ENCODE measurements at regions not wholly inside any gene's neighbourhood (a gene's known extent, or its start where the extent isn't known, plus 50 kb on each side); places are given as distances from the start of the nearest gene placed in this dataset.
"Not testable (repeated sequence)": the region's sequence is repeated elsewhere in the genome, so short reads cannot be mapped to it uniquely, and the experiment has no call there.

GRCh38 chr9:67708109-67708508 is 150.6 kb upstream of the ANKRD20A1 start:
- POLR2A ChIA-PET; H3K27ac Mint-ChIP-seq; H3K4me3 Mint-ChIP-seq; H3K4me1 Mint-ChIP-seq; ATAC-seq (ENCODE audit: low read depth); H3K9me3 Mint-ChIP-seq; DNase-seq; H3K27me3 Mint-ChIP-seq; H3K36me3 Mint-ChIP-seq: not testable (repeated sequence)

- H3K27ac Mint-ChIP-seq; H3K27me3 Mint-ChIP-seq; DNase-seq; H3K9me3 Mint-ChIP-seq; ATAC-seq (ENCODE audit: low read depth); POLR2A ChIA-PET; H3K4me3 Mint-ChIP-seq; H3K4me1 Mint-ChIP-seq; H3K36me3 Mint-ChIP-seq: not testable (repeated sequence)
These were observed 147.3 kb upstream of the ANKRD20A1 start for GRCh38 chr9:67711429-67711828.

- H3K27me3 Mint-ChIP-seq; H3K36me3 Mint-ChIP-seq; DNase-seq; H3K27ac Mint-ChIP-seq; H3K4me1 Mint-ChIP-seq; H3K4me3 Mint-ChIP-seq; ATAC-seq (ENCODE audit: low read depth); POLR2A ChIA-PET; H3K9me3 Mint-ChIP-seq: not testable (repeated sequence)
These were observed 146.8 kb upstream of the ANKRD20A1 start for GRCh38 chr9:67711931-67712330.

- H3K27me3 Mint-ChIP-seq; DNase-seq; H3K9me3 Mint-ChIP-seq; H3K36me3 Mint-ChIP-seq; ATAC-seq (ENCODE audit: low read depth); POLR2A ChIA-PET; H3K4me1 Mint-ChIP-seq: not testable (repeated sequence)
- peak overlapping the region; percentile 81 for H3K27ac Mint-ChIP-seq
- peak overlapping the region; percentile 73 for H3K4me3 Mint-ChIP-seq
These were observed 145.8 kb upstream of the ANKRD20A1 start for GRCh38 chr9:67712956-67713355.

- H3K4me3 Mint-ChIP-seq; ATAC-seq (ENCODE audit: low read depth); H3K9me3 Mint-ChIP-seq: not testable (repeated sequence)
These were observed 140.8 kb upstream of the ANKRD20A1 start for GRCh38 chr9:67717830-67718388.

GRCh38 chr9:67720491-67720890 is 138.2 kb upstream of the ANKRD20A1 start:
- POLR2A ChIA-PET = not testable (repeated sequence)

More at GRCh38 chr9:67717830-67718388, 140.8 kb upstream of the ANKRD20A1 start:
- H3K4me1 Mint-ChIP-seq, H3K27me3 Mint-ChIP-seq, H3K36me3 Mint-ChIP-seq, H3K27ac Mint-ChIP-seq, POLR2A ChIA-PET: not testable (repeated sequence)
- peak; percentile 63 for DNase-seq

GRCh38 chr9:67722460-67723090 is 136.2 kb upstream of the ANKRD20A1 start:
- H3K27me3 Mint-ChIP-seq, DNase-seq, POLR2A ChIA-PET, H3K4me3 Mint-ChIP-seq, H3K9me3 Mint-ChIP-seq, H3K4me1 Mint-ChIP-seq, H3K27ac Mint-ChIP-seq, H3K36me3 Mint-ChIP-seq: not testable (repeated sequence)
- ATAC-seq (ENCODE audit: low read depth) = peak; percentile 83

More at GRCh38 chr9:67720491-67720890, 138.2 kb upstream of the ANKRD20A1 start:
- H3K4me1 Mint-ChIP-seq; ATAC-seq (ENCODE audit: low read depth); H3K9me3 Mint-ChIP-seq; H3K27me3 Mint-ChIP-seq; H3K36me3 Mint-ChIP-seq; H3K4me3 Mint-ChIP-seq; H3K27ac Mint-ChIP-seq: not testable (repeated sequence)
- DNase-seq = peak; percentile 27

GRCh38 chr9:67723185-67723584 is 135.5 kb upstream of the ANKRD20A1 start:
- H3K36me3 Mint-ChIP-seq; H3K27me3 Mint-ChIP-seq; POLR2A ChIA-PET; H3K4me1 Mint-ChIP-seq; ATAC-seq (ENCODE audit: low read depth); H3K9me3 Mint-ChIP-seq: not testable (repeated sequence)
- H3K4me3 Mint-ChIP-seq = peak overlapping the region; percentile 76
- peak overlapping the region; percentile 74 for H3K27ac Mint-ChIP-seq
- DNase-seq = peak; percentile 55

GRCh38 chr9:67724885-67725284 is 133.8 kb upstream of the ANKRD20A1 start:
- ATAC-seq (ENCODE audit: low read depth); H3K27me3 Mint-ChIP-seq; H3K4me1 Mint-ChIP-seq; H3K27ac Mint-ChIP-seq; H3K4me3 Mint-ChIP-seq; H3K36me3 Mint-ChIP-seq; H3K9me3 Mint-ChIP-seq; POLR2A ChIA-PET: not testable (repeated sequence)
- peak; percentile 50 for DNase-seq

GRCh38 chr9:67726213-67726988 is 132.3 kb upstream of the ANKRD20A1 start:
- ATAC-seq (ENCODE audit: low read depth) = peak; percentile 51
- peak; percentile 68 for DNase-seq
- POLR2A ChIA-PET, H3K4me3 Mint-ChIP-seq, H3K27ac Mint-ChIP-seq, H3K27me3 Mint-ChIP-seq, H3K36me3 Mint-ChIP-seq, H3K4me1 Mint-ChIP-seq, H3K9me3 Mint-ChIP-seq: not testable (repeated sequence)

GRCh38 chr9:67763133-67763532 is 95.6 kb upstream of the ANKRD20A1 start:
- H3K27ac Mint-ChIP-seq; ATAC-seq (ENCODE audit: low read depth); H3K4me3 Mint-ChIP-seq; H3K4me1 Mint-ChIP-seq; H3K36me3 Mint-ChIP-seq; H3K9me3 Mint-ChIP-seq; POLR2A ChIA-PET; H3K27me3 Mint-ChIP-seq; DNase-seq: not testable (repeated sequence)

GRCh38 chr9:67771807-67772206 is 86.9 kb upstream of the ANKRD20A1 start:
- H3K4me3 Mint-ChIP-seq; H3K27ac Mint-ChIP-seq; H3K27me3 Mint-ChIP-seq; H3K9me3 Mint-ChIP-seq; POLR2A ChIA-PET; H3K36me3 Mint-ChIP-seq; H3K4me1 Mint-ChIP-seq; ATAC-seq (ENCODE audit: low read depth); DNase-seq: not testable (repeated sequence)

- H3K4me1 Mint-ChIP-seq = not testable (repeated sequence)
These were observed 58.6 kb upstream of the ANKRD20A1 start for GRCh38 chr9:67800170-67800569.

More at GRCh38 chr9:67800170-67800569, 58.6 kb upstream of the ANKRD20A1 start:
- ATAC-seq (ENCODE audit: low read depth); H3K36me3 Mint-ChIP-seq; DNase-seq; POLR2A ChIA-PET; H3K9me3 Mint-ChIP-seq; H3K27me3 Mint-ChIP-seq; H3K4me3 Mint-ChIP-seq; H3K27ac Mint-ChIP-seq: not testable (repeated sequence)

All from activated naive CD8-positive, alpha-beta T cell treated with anti-CD3 and anti-CD28 coated beads, Interleukin-2, amount 10 ng/mL, durations not matched to agents 7 days and 5 days (primary cell).